Peyer's patch (tissue), 4 donors: ENCODE measurements at regions not wholly inside any gene's neighbourhood (a gene's known extent, or its start where the extent isn't known, plus 50 kb on each side); places are given as distances from the start of the nearest gene placed in this dataset.

Experiments
- CTCF ChIP-seq, 6 experiments: fragments of 450-650 bp in 4 of 6; fragments of 200-600 bp in 2 of 6; sonication (generic) in 1 of 6; IDR thresholded peaks; one replicate each; pipeline ENCODE4 v1.5.1; 2017 to 2019; ENCODE audit warnings: antibody characterized with exemption in 6 of 6, mild to moderate bottlenecking in 3 of 6, moderate library complexity in 1 of 6
- POLR2A ChIP-seq, 2 donors: fragments of 450-650 bp; IDR thresholded peaks; one replicate each; pipeline ENCODE4 v1.5.1; 2017; ENCODE audit warnings: antibody characterized with exemption in 2 of 2, mild to moderate bottlenecking in 2 of 2, moderate library complexity in 2 of 2

GRCh38 chr5:145294331-145294730, 540.8 kb downstream of the PRELID2 start:
- TF ChIP-seq POLR2A (IDR thresholded peaks at IDR 0.05) (no peak), CTCF (IDR thresholded peaks at IDR 0.05) (no peak)
